GM12865 (cell line): ENCODE measurements at regions not wholly inside any gene's neighbourhood (a gene's known extent, or its start where the extent isn't known, plus 50 kb on each side); places are given as distances from the start of the nearest gene placed in this dataset.

ENCODE experiments used
- DNase-seq: peaks from one replicate; pipeline ENCODE4 v3.0.0; 2010; ENCODE audit warnings: low read depth
- H3K4me3 ChIP-seq: 2 replicates; pipeline ENCODE4 v1.5.1; 2011; ENCODE audit warnings: mild to moderate bottlenecking, low read depth, low read length, control low read depth
- CTCF ChIP-seq: IDR thresholded peaks from 2 replicates; pipeline ENCODE4 v1.5.1; 2011; ENCODE audit warnings: low read length, control low read depth, low read depth, inconsistent platforms; ENCODE audit not compliant: insufficient read depth; ENCODE audit errors: missing control alignments

- no peak for DNase-seq
- TF ChIP-seq CTCF = no peak
Measured at GRCh38 chr22:47315862-47316419, 553.5 kb downstream of the TBC1D22A start.

GRCh38 chr22:47310601-47311000 lies 548.2 kb downstream of the TBC1D22A start:
- H3K4me3 ChIP-seq = no peak overlapping the region
- DNase-seq = no peak
- TF ChIP-seq CTCF = no peak

More at GRCh38 chr22:47315862-47316419, 553.5 kb downstream of the TBC1D22A start:
- no peak overlapping the region for H3K4me3 ChIP-seq

GRCh38 chr22:47309946-47310345 lies 547.5 kb downstream of the TBC1D22A start:
- no peak for DNase-seq
- no peak overlapping the region for H3K4me3 ChIP-seq
- TF ChIP-seq CTCF = no peak

GRCh38 chr22:47309476-47309875 lies 547.0 kb downstream of the TBC1D22A start:
- no peak overlapping the region for H3K4me3 ChIP-seq
- no peak for TF ChIP-seq CTCF
- no peak for DNase-seq

GRCh38 chr22:47308886-47309285 lies 546.4 kb downstream of the TBC1D22A start:
- H3K4me3 ChIP-seq = no peak overlapping the region

GRCh38 chr22:47307822-47308221 lies 545.4 kb downstream of the TBC1D22A start:
- no peak for DNase-seq
- no peak for TF ChIP-seq CTCF
- no peak overlapping the region for H3K4me3 ChIP-seq

More at GRCh38 chr22:47308886-47309285, 546.4 kb downstream of the TBC1D22A start:
- no peak for DNase-seq
- TF ChIP-seq CTCF = no peak

GRCh38 chr22:47307326-47307725 lies 544.9 kb downstream of the TBC1D22A start:
- DNase-seq = no peak
- TF ChIP-seq CTCF = no peak
- H3K4me3 ChIP-seq = no peak overlapping the region
